K562 (cell line): ENCODE measurements at regions not wholly inside any gene's neighbourhood (a gene's known extent, or its start where the extent isn't known, plus 50 kb on each side); places are given as distances from the start of the nearest gene placed in this dataset.

ENCODE experiments used
- CBX3 ChIP-seq, 2 experiments: IDR thresholded peaks; 1 replicate in 1 of 2; 2 replicates in 1 of 2; pipeline ENCODE4 v1.6.1; 2012; ENCODE audit warnings: inconsistent platforms in 2 of 2, low read length in 2 of 2, borderline replicate concordance in 1 of 2, control low read depth in 1 of 2
- EP300 ChIP-seq: IDR thresholded peaks from 2 replicates; pipeline ENCODE4 v1.6.1; 2012; ENCODE audit warnings: low read length, improper control_type of control experiment
- TF ChIP-seq, protein P1 (sequence below), 3 experiments: IDR thresholded peaks in 2 of 3; conservative IDR thresholded peaks in 1 of 3; 2 replicates each; pipeline ENCODE4 v1.5.1; 2011 to 2012; ENCODE audit warnings: low read length in 3 of 3, mild to moderate bottlenecking in 3 of 3, control low read depth in 2 of 3, improper control_type of control experiment in 1 of 3, inconsistent platforms in 1 of 3, low read depth in 1 of 3, mixed read lengths in 1 of 3, moderate library complexity in 1 of 3; ENCODE audit not compliant: insufficient read depth in 2 of 3
- TF ChIP-seq, protein P2 (sequence below): sonication (generic); formaldehyde crosslinking; IDR thresholded peaks from 2 replicates; pipeline ENCODE4 v1.9.0; 2022; ENCODE audit warnings: mild to moderate bottlenecking, missing genetic modification reagents

DNA sequence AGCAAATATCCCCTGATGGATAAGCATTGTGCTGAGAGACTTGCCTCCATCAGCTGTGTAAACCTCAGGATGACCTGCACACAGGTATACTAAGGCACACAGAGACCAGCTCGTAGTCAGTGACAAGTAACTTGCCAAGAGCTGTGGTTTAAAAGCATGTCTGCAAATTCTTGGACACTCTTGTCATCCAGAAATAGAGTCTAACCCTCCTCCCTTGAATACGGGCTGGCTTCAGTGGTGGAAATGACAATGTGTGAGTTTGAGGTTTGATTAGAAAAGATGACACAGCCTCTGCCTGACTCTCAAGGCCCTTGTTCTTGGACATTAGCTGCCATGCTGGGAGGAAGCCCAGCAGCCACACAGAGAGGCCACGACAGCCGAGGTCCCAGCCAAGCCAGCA is 114.4 kb downstream of the GADD45G start:
- TF ChIP-seq EP300, result no peak
- TF ChIP-seq CBX3 (IDR thresholded peaks at IDR 0.05; ENCODE audit: borderline replicate concordance in 1 of 2, low read length in 2 of 2), result no peak
- TF ChIP-seq, protein P1, sequence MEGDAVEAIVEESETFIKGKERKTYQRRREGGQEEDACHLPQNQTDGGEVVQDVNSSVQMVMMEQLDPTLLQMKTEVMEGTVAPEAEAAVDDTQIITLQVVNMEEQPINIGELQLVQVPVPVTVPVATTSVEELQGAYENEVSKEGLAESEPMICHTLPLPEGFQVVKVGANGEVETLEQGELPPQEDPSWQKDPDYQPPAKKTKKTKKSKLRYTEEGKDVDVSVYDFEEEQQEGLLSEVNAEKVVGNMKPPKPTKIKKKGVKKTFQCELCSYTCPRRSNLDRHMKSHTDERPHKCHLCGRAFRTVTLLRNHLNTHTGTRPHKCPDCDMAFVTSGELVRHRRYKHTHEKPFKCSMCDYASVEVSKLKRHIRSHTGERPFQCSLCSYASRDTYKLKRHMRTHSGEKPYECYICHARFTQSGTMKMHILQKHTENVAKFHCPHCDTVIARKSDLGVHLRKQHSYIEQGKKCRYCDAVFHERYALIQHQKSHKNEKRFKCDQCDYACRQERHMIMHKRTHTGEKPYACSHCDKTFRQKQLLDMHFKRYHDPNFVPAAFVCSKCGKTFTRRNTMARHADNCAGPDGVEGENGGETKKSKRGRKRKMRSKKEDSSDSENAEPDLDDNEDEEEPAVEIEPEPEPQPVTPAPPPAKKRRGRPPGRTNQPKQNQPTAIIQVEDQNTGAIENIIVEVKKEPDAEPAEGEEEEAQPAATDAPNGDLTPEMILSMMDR (IDR thresholded peaks at IDR 0.05 in 2 of 3, conservative IDR thresholded peaks at IDR 0.05 in 1 of 3; ENCODE audit: insufficient read depth in 2 of 3, low read depth in 1 of 3, low read length in 3 of 3), result no peak
- TF ChIP-seq, protein P2, sequence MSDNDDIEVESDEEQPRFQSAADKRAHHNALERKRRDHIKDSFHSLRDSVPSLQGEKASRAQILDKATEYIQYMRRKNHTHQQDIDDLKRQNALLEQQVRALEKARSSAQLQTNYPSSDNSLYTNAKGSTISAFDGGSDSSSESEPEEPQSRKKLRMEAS (CRISPR knock-in tag), result no peak
